Gastroesophageal sphincter (tissue), 4 donors: ENCODE measurements at regions not wholly inside any gene's neighbourhood (a gene's known extent, or its start where the extent isn't known, plus 50 kb on each side); places are given as distances from the start of the nearest gene placed in this dataset.

Experiments used
- ATAC-seq: fragments of 150-250 bp; one replicate; pipeline ENCODE4 v1.9.1; 2016; ENCODE audit warnings: mild to moderate bottlenecking, moderate library complexity
- H3K27ac ChIP-seq, 4 donors: fragments of 200-600 bp; sonication (generic) in 3 of 4; 1 replicate in 3 of 4; 2 replicates in 1 of 4; pipeline ENCODE4 v1.5.1; 2016 to 2019
- H3K27me3 ChIP-seq: fragments of 200-600 bp; sonication (generic); one replicate; pipeline ENCODE4 v1.5.1; 2019
- H3K36me3 ChIP-seq, 2 donors: fragments of 200-600 bp; sonication (generic); one replicate each; pipeline ENCODE4 v1.5.1; 2019; ENCODE audit warnings: control low read depth in 1 of 2
- H3K4me1 ChIP-seq, 3 donors: fragments of 200-600 bp; sonication (generic); 1 replicate in 2 of 3; 2 replicates in 1 of 3; pipeline ENCODE4 v1.5.1; 2016 to 2019; ENCODE audit warnings: control low read depth in 2 of 3
- H3K4me3 ChIP-seq, 2 donors: fragments of 200-600 bp; sonication (generic); one replicate each; pipeline ENCODE4 v1.5.1; 2019; ENCODE audit warnings: mild to moderate bottlenecking in 1 of 2, moderate library complexity in 1 of 2
- H3K9me3 ChIP-seq, 3 donors: fragments of 200-600 bp; sonication (generic); one replicate each; pipeline ENCODE4 v1.5.1; 2017 to 2019; ENCODE audit warnings: control low read depth in 2 of 3
- CTCF ChIP-seq, 4 experiments: fragments of 200-600 bp in 2 of 4; fragments of 450-650 bp in 2 of 4; sonication (generic) in 1 of 4; IDR thresholded peaks; one replicate each; pipeline ENCODE4 v1.5.1; 2017 to 2019; ENCODE audit warnings: antibody characterized with exemption in 4 of 4, mild to moderate bottlenecking in 2 of 4, moderate library complexity in 2 of 4
- EP300 ChIP-seq: sonication (generic); formaldehyde crosslinking; IDR thresholded peaks from one replicate; pipeline ENCODE4 v1.6.1; 2017; ENCODE audit warnings: antibody characterized with exemption, mild to moderate bottlenecking
- POLR2A ChIP-seq, 2 donors: fragments of 450-650 bp; IDR thresholded peaks; one replicate each; pipeline ENCODE4 v1.6.1; 2017; ENCODE audit warnings: antibody characterized with exemption in 2 of 2, mild to moderate bottlenecking in 2 of 2, moderate library complexity in 1 of 2
- POLR2AphosphoS5 ChIP-seq: sonication (generic); formaldehyde crosslinking; IDR thresholded peaks from one replicate; pipeline ENCODE4 v1.6.1; 2017; ENCODE audit warnings: antibody characterized with exemption
- WGBS, 2 donors: methylation state at CpG; one replicate each; pipeline ENCODE4 v1.1.5; 2018; ENCODE audit warnings: low coverage in 1 of 2; 5-methylcytosine and 5-hydroxymethylcytosine counted together

- H3K4me3 ChIP-seq: no peak overlapping the region
- no peaks in the 10 kb centered on the region for H3K4me1 ChIP-seq
- no peak for TF ChIP-seq CTCF (IDR thresholded peaks at IDR 0.05)
- no peak for TF ChIP-seq POLR2A (IDR thresholded peaks at IDR 0.05)
- TF ChIP-seq EP300: no peak
- TF ChIP-seq POLR2AphosphoS5: no peak
- H3K9me3 ChIP-seq: no peaks in the 10 kb centered on the region
- no peaks in the 10 kb centered on the region for H3K36me3 ChIP-seq
- no peaks in the 10 kb centered on the region for H3K27me3 ChIP-seq
- no peak for ATAC-seq
- no peak overlapping the region for H3K27ac ChIP-seq
- 73% methylated on average over 1 of the region's 1 CpG; no CpG with 5 or more reads in 1 of the 2 donors for WGBS, 2 donors
Observed at GRCh38 chr6:104123227-104123626, 736.5 kb downstream of the HACE1 start.

GRCh38 chr6:104118274-104118673, 741.4 kb downstream of the HACE1 start:
- no peaks in the 10 kb centered on the region for H3K9me3 ChIP-seq
- no peaks in the 10 kb centered on the region for H3K4me1 ChIP-seq
- WGBS, 2 donors: 27 to 46% methylated on average over 2 to 4 of the region's 4 CpGs
- ATAC-seq: no peak
- no peaks in the 10 kb centered on the region for H3K36me3 ChIP-seq
- H3K4me3 ChIP-seq: no peak overlapping the region
- no peaks in the 10 kb centered on the region for H3K27me3 ChIP-seq
- H3K27ac ChIP-seq: no peak overlapping the region
- TF ChIP-seq CTCF (IDR thresholded peaks at IDR 0.05): no peak
- no peak for TF ChIP-seq POLR2AphosphoS5
- TF ChIP-seq EP300: no peak
- no peak for TF ChIP-seq POLR2A (IDR thresholded peaks at IDR 0.05)

- no peaks in the 10 kb centered on the region for H3K4me1 ChIP-seq
- no peaks in the 10 kb centered on the region for H3K27me3 ChIP-seq
- no peak overlapping the region for H3K4me3 ChIP-seq
- H3K27ac ChIP-seq: no peak overlapping the region
- no peak for ATAC-seq
- peaks cover 0 to 7% (median 0%) of the 10 kb centered on the region in 3 donors for H3K9me3 ChIP-seq
- 71 to 77% methylated on average over 2 of the region's 2 CpGs for WGBS, 2 donors
- TF ChIP-seq POLR2A (IDR thresholded peaks at IDR 0.05): no peak
- TF ChIP-seq EP300: no peak
- TF ChIP-seq CTCF (IDR thresholded peaks at IDR 0.05): no peak
- no peak for TF ChIP-seq POLR2AphosphoS5
- H3K36me3 ChIP-seq: no peaks in the 10 kb centered on the region
Observed at GRCh38 chr6:104109806-104110205, 749.9 kb downstream of the HACE1 start.

GRCh38 chr6:104108634-104109033, 751.1 kb downstream of the HACE1 start:
- Histone ChIP-seq H3K4me3 (no peak overlapping the region), H3K4me1 (no peaks in the 10 kb centered on the region), H3K36me3 (no peaks in the 10 kb centered on the region), H3K27me3 (no peaks in the 10 kb centered on the region), H3K9me3 (peaks cover 0 to 7% (median 0%) of the 10 kb centered on the region in 3 donors), H3K27ac (no peak overlapping the region)
- TF ChIP-seq EP300 (no peak), POLR2A (IDR thresholded peaks at IDR 0.05) (no peak), CTCF (IDR thresholded peaks at IDR 0.05) (no peak), POLR2AphosphoS5 (no peak)
- no peak for ATAC-seq

GRCh38 chr6:104095661-104096416, 763.9 kb downstream of the HACE1 start:
- Histone ChIP-seq H3K4me1 (no peaks in the 10 kb centered on the region), H3K9me3 (no peaks in the 10 kb centered on the region), H3K36me3 (no peaks in the 10 kb centered on the region), H3K27me3 (no peaks in the 10 kb centered on the region), H3K4me3 (no peak overlapping the region), H3K27ac (no peak overlapping the region)
- TF ChIP-seq CTCF (IDR thresholded peaks at IDR 0.05) (no peak), EP300 (no peak), POLR2A (IDR thresholded peaks at IDR 0.05) (no peak), POLR2AphosphoS5 (no peak)
- 90 to 94% methylated on average over 6 of the region's 6 CpGs for whole genome bisulfite sequencing, 2 donors
- ATAC-seq: no peak
